ENCODE measurements at regions not wholly inside any gene's neighbourhood (a gene's known extent, or its start where the extent isn't known, plus 50 kb on each side); places are given as distances from the start of the nearest gene placed in this dataset.
A peak's percentile ranks its signal among the peaks of the same experiment; 100 is the strongest.

DNA sequence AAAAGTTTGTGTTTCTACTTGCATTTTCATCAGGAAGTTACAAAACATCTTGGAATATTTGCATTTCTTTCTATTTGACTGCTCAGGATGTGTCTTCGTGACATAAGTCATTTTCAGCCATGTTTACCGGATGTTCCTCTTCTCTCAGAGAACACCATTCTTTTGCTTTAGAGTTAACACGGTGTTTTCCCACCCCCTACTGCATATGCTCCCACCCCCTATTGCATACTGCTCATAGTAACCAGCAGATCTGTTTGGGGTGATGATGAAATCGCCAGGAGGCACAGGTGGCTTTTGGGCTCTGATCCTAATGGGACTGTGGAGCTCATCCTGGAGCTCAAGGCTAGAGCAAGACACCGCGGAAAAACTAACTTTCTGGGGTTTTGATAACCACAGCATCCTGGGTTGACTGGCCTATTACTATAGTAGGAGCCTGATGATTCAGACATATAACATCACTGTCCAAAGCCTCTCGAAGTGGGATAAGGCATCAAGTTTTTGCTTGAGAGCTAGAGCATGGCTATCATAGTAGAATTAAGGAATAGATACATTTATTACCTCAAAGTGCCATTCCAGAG is 65.1 kb upstream of the BET1 start:
- H3K9me2 ChIP-seq (ENCODE audit: insufficient read depth, low read length): no peaks in the 10 kb centered on the region
- TF ChIP-seq EZH2phosphoT487 (IDR thresholded peaks at IDR 0.05; ENCODE audit: borderline replicate concordance, low read depth, low read length): no peak
- TF ChIP-seq, protein P1, sequence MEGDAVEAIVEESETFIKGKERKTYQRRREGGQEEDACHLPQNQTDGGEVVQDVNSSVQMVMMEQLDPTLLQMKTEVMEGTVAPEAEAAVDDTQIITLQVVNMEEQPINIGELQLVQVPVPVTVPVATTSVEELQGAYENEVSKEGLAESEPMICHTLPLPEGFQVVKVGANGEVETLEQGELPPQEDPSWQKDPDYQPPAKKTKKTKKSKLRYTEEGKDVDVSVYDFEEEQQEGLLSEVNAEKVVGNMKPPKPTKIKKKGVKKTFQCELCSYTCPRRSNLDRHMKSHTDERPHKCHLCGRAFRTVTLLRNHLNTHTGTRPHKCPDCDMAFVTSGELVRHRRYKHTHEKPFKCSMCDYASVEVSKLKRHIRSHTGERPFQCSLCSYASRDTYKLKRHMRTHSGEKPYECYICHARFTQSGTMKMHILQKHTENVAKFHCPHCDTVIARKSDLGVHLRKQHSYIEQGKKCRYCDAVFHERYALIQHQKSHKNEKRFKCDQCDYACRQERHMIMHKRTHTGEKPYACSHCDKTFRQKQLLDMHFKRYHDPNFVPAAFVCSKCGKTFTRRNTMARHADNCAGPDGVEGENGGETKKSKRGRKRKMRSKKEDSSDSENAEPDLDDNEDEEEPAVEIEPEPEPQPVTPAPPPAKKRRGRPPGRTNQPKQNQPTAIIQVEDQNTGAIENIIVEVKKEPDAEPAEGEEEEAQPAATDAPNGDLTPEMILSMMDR (conservative IDR thresholded peaks at IDR 0.05; ENCODE audit: low read length): no peak
- peaks cover 34% of the 10 kb centered on the region for H3K4me1 ChIP-seq (ENCODE audit: insufficient read depth, low read length, poor library complexity, severe bottlenecking)
- peak overlapping the region; percentile 67 for H3K4me2 ChIP-seq (ENCODE audit: low read length)
- no peaks in the 10 kb centered on the region for H3K36me3 ChIP-seq (ENCODE audit: insufficient read depth, low read length)
- H4K20me1 ChIP-seq (ENCODE audit: insufficient read depth, low read length): no peaks in the 10 kb centered on the region
- peak overlapping the region; percentile 29 for H3K4me3 ChIP-seq (ENCODE audit: low read depth, low read length, poor library complexity, severe bottlenecking)
- H3K27ac ChIP-seq (ENCODE audit: low read depth, low read length, poor library complexity, severe bottlenecking): peak overlapping the region; percentile 12
- intact Hi-C loops (cut with micrococcal nuclease; ENCODE audit: unreplicated experiment): loop anchor here (10.0 kb wide), 1 partner anchor 1254 kb away; no protein-coding TSS in a partner anchor
- no peaks in the 10 kb centered on the region for H3K79me2 ChIP-seq (ENCODE audit: insufficient read depth, low read depth, low read length)
- no peaks in the 10 kb centered on the region for H3K9me3 ChIP-seq (ENCODE audit: low read length)
- ChIA-PET CTCF (ENCODE audit: unreplicated experiment) (interaction anchor here (1.0 to 1.3 kb wide), 2 partner anchors 15 to 18 kb away, joined by 3 to 6 read pairs; no protein-coding TSS in a partner anchor), POLR2A (interaction anchor here (0.6 to 4.0 kb wide), 11 partner anchors 10 to 201 kb away, joined by 3 to 15 read pairs (median 3); no protein-coding TSS in a partner anchor)
- DNase-seq (ENCODE audit: low spot score): peak; percentile 62
- no TSS peak for BruUV-seq (replicated peaks)
- peak overlapping the region; percentile 92 for H2AFZ ChIP-seq (ENCODE audit: low read length)

DNA sequence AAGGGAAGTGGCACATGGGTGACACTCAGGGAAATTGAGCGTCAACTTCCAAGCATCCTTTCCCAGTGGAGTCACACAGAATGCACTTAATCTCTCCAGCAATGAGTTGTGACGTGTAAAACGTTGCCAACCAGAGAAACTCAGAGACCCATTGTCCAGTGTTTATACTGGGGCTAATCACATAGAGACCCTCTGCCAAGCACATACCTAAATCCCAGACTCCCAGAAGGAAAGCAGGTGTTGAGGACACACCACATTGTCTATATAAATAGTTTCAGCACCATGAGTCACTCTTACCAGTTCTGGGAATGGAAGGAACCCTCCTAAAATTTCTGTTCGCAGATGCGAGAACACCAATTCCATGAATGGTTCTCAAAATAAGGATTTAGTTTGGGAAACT is 76.4 kb upstream of the BET1 start:
- ChIA-PET CTCF (ENCODE audit: unreplicated experiment) (no interaction called here), POLR2A (no interaction called here)
- Histone ChIP-seq H2AFZ (ENCODE audit: low read length) (0 out of 2 replicates have a peak overlapping the region, but pooled peaks have one; percentile 3), H3K36me3 (ENCODE audit: insufficient read depth, low read length) (no peaks in the 10 kb centered on the region), H3K4me3 (ENCODE audit: low read depth, low read length, poor library complexity, severe bottlenecking) (no peak overlapping the region), H3K4me1 (ENCODE audit: insufficient read depth, low read length, poor library complexity, severe bottlenecking) (no peaks in the 10 kb centered on the region), H4K20me1 (ENCODE audit: insufficient read depth, low read length) (no peaks in the 10 kb centered on the region), H3K4me2 (ENCODE audit: low read length) (no peak overlapping the region), H3K27ac (ENCODE audit: low read depth, low read length, poor library complexity, severe bottlenecking) (no peak overlapping the region), H3K9me2 (ENCODE audit: insufficient read depth, low read length) (no peaks in the 10 kb centered on the region), H3K9me3 (ENCODE audit: low read length) (no peaks in the 10 kb centered on the region), H3K79me2 (ENCODE audit: insufficient read depth, low read depth, low read length) (no peaks in the 10 kb centered on the region)
- DNase-seq (ENCODE audit: low spot score): no peak
- no TSS peak for BruUV-seq (replicated peaks)
- intact Hi-C loops (cut with micrococcal nuclease; ENCODE audit: unreplicated experiment): loop anchor here (10.0 kb wide), 2 partner anchors 276 to 314 kb away; partner anchors contain the start of gene COL1A2
- no peak for TF ChIP-seq EZH2phosphoT487 (IDR thresholded peaks at IDR 0.05; ENCODE audit: borderline replicate concordance, low read depth, low read length)
- TF ChIP-seq, protein P1 (conservative IDR thresholded peaks at IDR 0.05; ENCODE audit: low read length): no peak

DNA sequence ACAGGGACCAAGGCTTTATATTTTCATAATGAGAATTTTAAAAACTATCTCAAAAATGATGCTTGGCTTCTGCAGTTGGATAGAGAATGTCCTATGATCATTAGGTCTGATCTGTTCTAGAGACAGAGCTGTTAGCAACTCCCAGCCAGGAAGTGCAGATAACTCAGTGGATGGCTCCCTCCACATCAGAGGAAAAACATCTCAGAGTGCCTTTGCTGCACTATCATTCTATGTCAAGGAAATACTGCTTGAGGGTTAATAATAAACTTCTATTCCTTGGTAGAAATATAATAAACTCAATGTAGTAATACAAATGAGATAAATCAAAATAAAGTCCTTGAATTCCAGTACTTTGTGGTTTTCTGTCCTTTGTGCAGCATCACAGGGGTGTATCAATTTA is 78.0 kb upstream of the BET1 start:
- H3K9me3 ChIP-seq (ENCODE audit: low read length): no peaks in the 10 kb centered on the region
- no peak overlapping the region for H3K4me3 ChIP-seq (ENCODE audit: low read depth, low read length, poor library complexity, severe bottlenecking)
- no peak for DNase-seq (ENCODE audit: low spot score)
- no peaks in the 10 kb centered on the region for H3K79me2 ChIP-seq (ENCODE audit: insufficient read depth, low read depth, low read length)
- H3K4me2 ChIP-seq (ENCODE audit: low read length): no peak overlapping the region
- intact Hi-C loops (cut with micrococcal nuclease; ENCODE audit: unreplicated experiment): loop anchor here (10.0 kb wide), 2 partner anchors 277 to 313 kb away; partner anchors contain the start of gene COL1A2
- no peak overlapping the region for H3K27ac ChIP-seq (ENCODE audit: low read depth, low read length, poor library complexity, severe bottlenecking)
- peaks cover 6% of the 10 kb centered on the region for H3K4me1 ChIP-seq (ENCODE audit: insufficient read depth, low read length, poor library complexity, severe bottlenecking)
- H2AFZ ChIP-seq (ENCODE audit: low read length): peak overlapping the region; percentile 14; the same call in 1 of the 2 replicates
- H3K9me2 ChIP-seq (ENCODE audit: insufficient read depth, low read length): no peaks in the 10 kb centered on the region
- TF ChIP-seq, protein P1 (conservative IDR thresholded peaks at IDR 0.05; ENCODE audit: low read length): no peak
- TF ChIP-seq EZH2phosphoT487 (IDR thresholded peaks at IDR 0.05; ENCODE audit: borderline replicate concordance, low read depth, low read length): no peak
- H3K36me3 ChIP-seq (ENCODE audit: insufficient read depth, low read length): no peaks in the 10 kb centered on the region
- no peaks in the 10 kb centered on the region for H4K20me1 ChIP-seq (ENCODE audit: insufficient read depth, low read length)
- no TSS peak for BruUV-seq (replicated peaks)
- ChIA-PET CTCF (ENCODE audit: unreplicated experiment) (no interaction called here), POLR2A (interaction anchor here (0.9 to 2.3 kb wide), 5 partner anchors 9 to 155 kb away, joined by 3 to 11 read pairs (median 5); no protein-coding TSS in a partner anchor)

Data from OCI-LY7 (cell line).